RWPE2 (cell line): ENCODE measurements at regions not wholly inside any gene's neighbourhood (a gene's known extent, or its start where the extent isn't known, plus 50 kb on each side); places are given as distances from the start of the nearest gene placed in this dataset.
"Not testable (repeated sequence)": the region's sequence is repeated elsewhere in the genome, so short reads cannot be mapped to it uniquely, and the experiment has no call there.

Experiments used
- ATAC-seq: fragments of 200-7000 bp; cut with Tn5 transposase; 3 replicates; pipeline ENCODE4 v1.9.1; 2021; ENCODE audit warnings: low read depth
- DNase-seq: peaks from one replicate; pipeline ENCODE4 v3.0.0-alpha.2; 2020; ENCODE audit warnings: low spot score
- H3K27ac ChIP-seq: fragments of 450-650 bp; 2 replicates; pipeline ENCODE4 v1.5.1; 2017; ENCODE audit warnings: mild to moderate bottlenecking; ENCODE audit not compliant: poor library complexity, severe bottlenecking
- H3K27me3 ChIP-seq: fragments of 250-450 bp; sonication (Bioruptor Pico); 2 replicates; pipeline ENCODE4 v1.5.1; 2021; ENCODE audit warnings: mild to moderate bottlenecking, moderate library complexity; ENCODE audit not compliant: insufficient read depth, poor library complexity, severe bottlenecking
- H3K36me3 ChIP-seq: fragments of 250-450 bp; sonication (Bioruptor Pico); 2 replicates; pipeline ENCODE4 v1.5.1; 2020; ENCODE audit warnings: low read depth, mild to moderate bottlenecking, moderate library complexity
- H3K4me1 ChIP-seq: fragments of 250-450 bp; sonication (Bioruptor Pico); 2 replicates; pipeline ENCODE4 v1.5.1; 2021; ENCODE audit warnings: mild to moderate bottlenecking, moderate library complexity; ENCODE audit not compliant: insufficient read depth, poor library complexity, severe bottlenecking
- H3K4me3 ChIP-seq: fragments of 250-450 bp; sonication (Bioruptor Pico); 2 replicates; pipeline ENCODE4 v1.5.1; 2021; ENCODE audit warnings: mild to moderate bottlenecking, moderate library complexity; ENCODE audit not compliant: severe bottlenecking
- H3K9me3 ChIP-seq: fragments of 250-450 bp; sonication (Bioruptor Pico); 2 replicates; pipeline ENCODE4 v1.5.1; 2021; ENCODE audit warnings: mild to moderate bottlenecking, moderate library complexity; ENCODE audit not compliant: severe bottlenecking
- CTCF ChIP-seq: fragments of 450-650 bp; IDR thresholded peaks from one replicate; pipeline ENCODE4 v1.5.1; 2017; ENCODE audit warnings: mild to moderate bottlenecking, moderate library complexity; ENCODE audit not compliant: poor library complexity, severe bottlenecking

DNA sequence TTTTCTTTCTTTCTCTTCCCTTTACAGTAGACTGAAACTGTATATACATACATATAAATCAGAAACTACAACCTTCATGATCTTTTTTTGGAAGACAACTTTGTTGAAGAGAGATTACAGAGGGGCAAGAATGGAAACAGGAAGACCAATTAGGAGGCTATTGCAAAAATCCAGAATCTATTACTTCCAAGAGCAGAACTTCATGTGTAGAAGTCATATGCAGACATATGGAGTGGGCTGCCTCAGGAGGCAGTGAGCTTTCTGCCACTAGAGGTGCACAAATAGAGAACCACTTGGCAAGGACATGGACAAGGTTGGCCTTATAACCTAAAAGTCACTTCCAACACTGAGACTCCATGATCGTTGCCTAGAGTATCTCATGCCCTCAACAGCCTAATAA lies 157.8 kb upstream of the NR4A3 start:
- DNase-seq (no peak), ATAC-seq (no peak)
- H3K4me1 ChIP-seq, result no peaks in the 10 kb centered on the region
- H3K4me3 ChIP-seq, result no peak overlapping the region
- H3K9me3 ChIP-seq, result no peaks in the 10 kb centered on the region
- TF ChIP-seq CTCF, result no peak
- no peaks in the 10 kb centered on the region for H3K27me3 ChIP-seq
- no peak overlapping the region for H3K27ac ChIP-seq
- no peaks in the 10 kb centered on the region for H3K36me3 ChIP-seq

GRCh38 chr9:99666571-99666970 lies 155.1 kb upstream of the NR4A3 start:
- DNase-seq (no peak), ATAC-seq (no peak)
- Histone ChIP-seq H3K4me1 (no peaks in the 10 kb centered on the region), H3K27ac (no peak overlapping the region), H3K9me3 (no peaks in the 10 kb centered on the region), H3K4me3 (no peak overlapping the region), H3K36me3 (no peaks in the 10 kb centered on the region), H3K27me3 (no peaks in the 10 kb centered on the region)
- no peak for TF ChIP-seq CTCF

DNA sequence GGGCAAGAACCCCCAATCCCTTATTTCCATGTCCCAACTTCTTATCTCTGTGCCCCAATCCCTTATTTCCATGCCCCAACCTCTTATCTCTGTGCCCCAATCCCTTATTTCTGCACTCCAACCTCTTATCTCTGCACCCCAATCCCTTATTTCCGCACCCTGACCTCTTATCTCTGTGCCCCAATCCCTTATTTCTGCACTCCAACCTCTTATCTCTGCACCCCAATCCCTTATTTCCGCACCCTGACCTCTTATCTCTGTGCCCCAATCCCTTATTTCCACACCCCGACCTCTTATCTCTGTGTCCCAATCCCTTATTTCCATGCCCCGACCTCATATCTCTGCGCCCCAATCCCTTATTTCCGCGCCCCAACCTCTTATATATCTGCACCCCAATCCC lies 150.8 kb upstream of the NR4A3 start:
- H3K27ac ChIP-seq, H3K9me3 ChIP-seq, ATAC-seq, DNase-seq, H3K27me3 ChIP-seq, H3K4me1 ChIP-seq, H3K36me3 ChIP-seq, H3K4me3 ChIP-seq: not testable (repeated sequence)

GRCh38 chr9:99677281-99677680 lies 144.4 kb upstream of the NR4A3 start:
- peaks cover 5% of the 10 kb centered on the region for H3K9me3 ChIP-seq
- no peaks in the 10 kb centered on the region for H3K27me3 ChIP-seq
- no peak overlapping the region for H3K27ac ChIP-seq
- H3K36me3 ChIP-seq, result no peaks in the 10 kb centered on the region
- no peak for DNase-seq
- ATAC-seq, result no peak; the same call in 2 of the 3 replicates
- no peak overlapping the region for H3K4me3 ChIP-seq
- no peak for TF ChIP-seq CTCF
- H3K4me1 ChIP-seq, result no peaks in the 10 kb centered on the region

DNA sequence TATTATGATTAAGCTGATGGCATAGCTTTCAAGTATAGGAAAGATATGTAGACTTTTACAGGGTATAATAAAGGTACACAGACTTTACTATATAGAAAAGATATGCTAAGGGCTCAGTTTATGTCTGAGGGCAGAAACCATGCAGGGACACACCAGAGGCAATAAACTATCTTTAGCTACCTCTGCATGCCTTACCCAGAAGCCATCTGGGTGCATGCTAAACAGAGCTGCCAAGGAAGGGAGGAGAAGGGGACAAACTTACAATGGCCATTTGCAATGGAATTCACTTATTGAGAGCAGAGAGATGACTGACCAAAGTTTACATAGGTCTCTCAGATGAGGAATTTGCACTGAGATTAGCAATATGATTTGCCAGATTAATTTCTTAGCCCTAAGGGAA lies 143.1 kb upstream of the NR4A3 start:
- peaks cover 5% of the 10 kb centered on the region for H3K9me3 ChIP-seq
- no peaks in the 10 kb centered on the region for H3K36me3 ChIP-seq
- H3K27ac ChIP-seq, result no peak overlapping the region
- no peak for DNase-seq
- ATAC-seq, result no peak
- no peak for TF ChIP-seq CTCF
- no peaks in the 10 kb centered on the region for H3K4me1 ChIP-seq
- no peaks in the 10 kb centered on the region for H3K27me3 ChIP-seq
- H3K4me3 ChIP-seq, result no peak overlapping the region
